Motor neuron (in vitro differentiated cells): ENCODE measurements at regions not wholly inside any gene's neighbourhood (a gene's known extent, or its start where the extent isn't known, plus 50 kb on each side); places are given as distances from the start of the nearest gene placed in this dataset.

Source experiments
- ATAC-seq, 8 experiments: fragments of 200-7000 bp; cut with Tn5 transposase; replicated peaks in 6 of 8; 2 replicates each; pipeline ENCODE4 v1.8.0; 2021; ENCODE audit warnings: mild to moderate bottlenecking in 8 of 8, moderate library complexity in 8 of 8
- H3K27ac ChIP-seq, 2 donors: fragments of 250-450 bp; sonication (Bioruptor Pico); 2 replicates each; pipeline ENCODE4 v1.9.0; 2021; ENCODE audit warnings: antibody characterized with exemption in 2 of 2, mild to moderate bottlenecking in 2 of 2, moderate library complexity in 1 of 2
- H3K4me1 ChIP-seq, 2 donors: fragments of 250-450 bp; sonication (Bioruptor Pico); replicated peaks in 1 of 2; 2 replicates each; pipeline ENCODE4 v1.6.1; 2021; ENCODE audit warnings: antibody characterized with exemption in 2 of 2, mild to moderate bottlenecking in 2 of 2, moderate library complexity in 1 of 2
- H3K4me3 ChIP-seq, 5 donors: fragments of 250-450 bp; sonication (Bioruptor Pico); 2 replicates each; pipeline ENCODE4 v1.9.0; 2021; ENCODE audit warnings: antibody characterized with exemption in 5 of 5, mild to moderate bottlenecking in 5 of 5, moderate library complexity in 4 of 5
- WGBS, 10 experiments: fragments of 450-650 bp; shearing (Covaris generic); methylation state at CpG; one replicate each; pipeline ENCODE4 v1.0.0; 2022; 5-methylcytosine and 5-hydroxymethylcytosine counted together
- in situ Hi-C, 9 experiments: fragments of 400-800 bp; cut with MboI; loops; one replicate each; pipeline ENCODE4 v1.15.0; 2021; ENCODE audit warnings: low sequenced_read_pairs in 9 of 9, low pct_unique_long_range_greater_than_20kb in 2 of 9; ENCODE audit not compliant: unreplicated experiment in 9 of 9

- no peak overlapping the region for H3K4me3 ChIP-seq
- no peak overlapping the region for H3K27ac ChIP-seq
- WGBS, 10 experiments: 0 to 91% (median 60%) methylated on average over 1 of the region's 1 CpG; no CpG with 5 or more reads in 1 of the 10 experiments
- in situ Hi-C loops: no loop called here
- no peak for ATAC-seq
- no peaks in the 10 kb centered on the region for H3K4me1 ChIP-seq
These were observed 564.9 kb upstream of the MEX3C start for GRCh38 chr18:51762373-51762772.

- 0 to 83% (median 48%) methylated on average over 1 to 3 of the region's 3 CpGs; no CpG with 5 or more reads in 4 of the 10 experiments for WGBS, 10 experiments
- in situ Hi-C loops: no loop called here
- Histone ChIP-seq H3K27ac (no peak overlapping the region), H3K4me1 (no peaks in the 10 kb centered on the region), H3K4me3 (no peak overlapping the region)
- ATAC-seq: peak in 1 of 8 experiments; percentile 30
These were observed 568.3 kb upstream of the MEX3C start for GRCh38 chr18:51765606-51766360.

- 0 to 89% (median 80%) methylated on average over 1 of the region's 1 CpG; no CpG with 5 or more reads in 5 of the 10 experiments for WGBS, 10 experiments
- Histone ChIP-seq H3K27ac (no peak overlapping the region), H3K4me3 (no peak overlapping the region), H3K4me1 (no peaks in the 10 kb centered on the region)
- in situ Hi-C loops: no loop called here
- ATAC-seq: no peak
These were observed 569.8 kb upstream of the MEX3C start for GRCh38 chr18:51767293-51767692.

- in situ Hi-C loops: no loop called here
- ATAC-seq: no peak
- WGBS, 10 experiments: 0 to 88% (median 83%) methylated on average over 1 to 4 of the region's 4 CpGs; no CpG with 5 or more reads in 1 of the 10 experiments
- Histone ChIP-seq H3K4me1 (no peaks in the 10 kb centered on the region), H3K4me3 (no peak overlapping the region), H3K27ac (no peak overlapping the region)
These were observed 561.9 kb upstream of the DCC start for GRCh38 chr18:51778115-51778514.

- WGBS, 10 experiments: 14 to 100% (median 67%) methylated on average over 1 of the region's 1 CpG; no CpG with 5 or more reads in 3 of the 10 experiments
- H3K4me1 ChIP-seq: peaks cover 0 to 8% of the 10 kb centered on the region in 2 donors
- H3K4me3 ChIP-seq: no peak overlapping the region
- in situ Hi-C loops: no loop called here
- ATAC-seq: no peak
- no peak overlapping the region for H3K27ac ChIP-seq
These were observed 550.1 kb upstream of the DCC start for GRCh38 chr18:51789871-51790270.

- H3K4me3 ChIP-seq: no peak overlapping the region
- in situ Hi-C loops: no loop called here
- no peak overlapping the region for H3K27ac ChIP-seq
- H3K4me1 ChIP-seq: no peaks in the 10 kb centered on the region
- WGBS, 10 experiments: 0 to 100% (median 75%) methylated on average over 1 of the region's 1 CpG; no CpG with 5 or more reads in 1 of the 10 experiments
- no peak for ATAC-seq
These were observed 538.5 kb upstream of the DCC start for GRCh38 chr18:51801514-51801913.

GRCh38 chr18:51802569-51803428, 537.2 kb upstream of the DCC start:
- Histone ChIP-seq H3K4me3 (no peak overlapping the region), H3K4me1 (no peaks in the 10 kb centered on the region), H3K27ac (no peak overlapping the region)
- WGBS, 10 experiments: 10 to 100% (median 83%) methylated on average over 1 to 4 of the region's 4 CpGs
- in situ Hi-C loops: no loop called here
- ATAC-seq: peak in 3 of 8 experiments; percentile 50 to 74 (median 61)

- in situ Hi-C loops: no loop called here
- Histone ChIP-seq H3K4me1 (no peaks in the 10 kb centered on the region), H3K4me3 (no peak overlapping the region), H3K27ac (no peak overlapping the region)
- ATAC-seq: no peak
- WGBS, 10 experiments: 47 to 95% (median 84%) methylated on average over 1 to 2 of the region's 2 CpGs; no CpG with 5 or more reads in 4 of the 10 experiments
These were observed 532.7 kb upstream of the DCC start for GRCh38 chr18:51807336-51807735.

GRCh38 chr18:51811883-51812282, 528.1 kb upstream of the DCC start:
- no peak for ATAC-seq
- Histone ChIP-seq H3K27ac (no peak overlapping the region), H3K4me3 (no peak overlapping the region), H3K4me1 (peaks cover 0 to 3% of the 10 kb centered on the region in 2 donors)
- WGBS, 10 experiments: 0 to 92% (median 83%) methylated on average over 1 to 2 of the region's 2 CpGs; no CpG with 5 or more reads in 3 of the 10 experiments
- in situ Hi-C loops: no loop called here

GRCh38 chr18:51813740-51814139, 526.3 kb upstream of the DCC start:
- in situ Hi-C loops: no loop called here
- no peak overlapping the region for H3K4me3 ChIP-seq
- peaks cover 0 to 3% of the 10 kb centered on the region in 2 donors for H3K4me1 ChIP-seq
- WGBS, 10 experiments: 14 to 100% (median 63%) methylated on average over 1 to 2 of the region's 2 CpGs; no CpG with 5 or more reads in 2 of the 10 experiments
- H3K27ac ChIP-seq: no peak overlapping the region
- no peak for ATAC-seq

- no peak for ATAC-seq
- no peak overlapping the region for H3K27ac ChIP-seq
- H3K4me1 ChIP-seq: no peaks in the 10 kb centered on the region
- in situ Hi-C loops: no loop called here
- 0 to 100% (median 80%) methylated on average over 1 of the region's 1 CpG; no CpG with 5 or more reads in 1 of the 10 experiments for WGBS, 10 experiments
- H3K4me3 ChIP-seq: no peak overlapping the region
These were observed 518.4 kb upstream of the DCC start for GRCh38 chr18:51821610-51822009.

GRCh38 chr18:51824746-51825145, 515.3 kb upstream of the DCC start:
- H3K27ac ChIP-seq: no peak overlapping the region
- in situ Hi-C loops: no loop called here
- H3K4me3 ChIP-seq: no peak overlapping the region
- no peak for ATAC-seq
- WGBS, 10 experiments: 0 to 75% (median 19%) methylated on average over 1 to 2 of the region's 2 CpGs; no CpG with 5 or more reads in 2 of the 10 experiments
- peaks cover 0 to 2% of the 10 kb centered on the region in 2 donors for H3K4me1 ChIP-seq

GRCh38 chr18:51833850-51834249, 506.1 kb upstream of the DCC start:
- Histone ChIP-seq H3K4me3 (no peak overlapping the region), H3K4me1 (no peaks in the 10 kb centered on the region), H3K27ac (no peak overlapping the region)
- no peak for ATAC-seq
- in situ Hi-C loops: no loop called here
- 0 to 88% (median 48%) methylated on average over 1 to 5 of the region's 6 CpGs; no CpG with 5 or more reads in 2 of the 10 experiments for WGBS, 10 experiments
